Cardiac fibroblast (primary cell): ENCODE measurements at regions not wholly inside any gene's neighbourhood (a gene's known extent, or its start where the extent isn't known, plus 50 kb on each side); places are given as distances from the start of the nearest gene placed in this dataset.
"Not testable (repeated sequence)": the region's sequence is repeated elsewhere in the genome, so short reads cannot be mapped to it uniquely, and the experiment has no call there.

Experiments used
- DNase-seq, 2 donors: peaks; one replicate each; pipeline versions ENCODE4 v3.0.0 to v3.0.0-alpha.2; 2010; ENCODE audit warnings: low read depth in 2 of 2
- H3K4me3 ChIP-seq, 2 donors: replicated peaks in 1 of 2; 1 replicate in 1 of 2; 2 replicates in 1 of 2; pipeline ENCODE4 v1.5.1; 2011; ENCODE audit warnings: low read depth in 2 of 2, low read length in 2 of 2, mild to moderate bottlenecking in 2 of 2, moderate library complexity in 1 of 2
- TF ChIP-seq, protein P1 (sequence below): IDR thresholded peaks from one replicate; pipeline ENCODE4 v1.5.1; 2011; ENCODE audit warnings: low read depth, mild to moderate bottlenecking, low read length, inconsistent platforms

GRCh38 chr3:191901741-191902140 lies 440.8 kb downstream of the PYDC2 start:
- no peak overlapping the region for H3K4me3 ChIP-seq
- no peak for DNase-seq
- TF ChIP-seq, protein P1, sequence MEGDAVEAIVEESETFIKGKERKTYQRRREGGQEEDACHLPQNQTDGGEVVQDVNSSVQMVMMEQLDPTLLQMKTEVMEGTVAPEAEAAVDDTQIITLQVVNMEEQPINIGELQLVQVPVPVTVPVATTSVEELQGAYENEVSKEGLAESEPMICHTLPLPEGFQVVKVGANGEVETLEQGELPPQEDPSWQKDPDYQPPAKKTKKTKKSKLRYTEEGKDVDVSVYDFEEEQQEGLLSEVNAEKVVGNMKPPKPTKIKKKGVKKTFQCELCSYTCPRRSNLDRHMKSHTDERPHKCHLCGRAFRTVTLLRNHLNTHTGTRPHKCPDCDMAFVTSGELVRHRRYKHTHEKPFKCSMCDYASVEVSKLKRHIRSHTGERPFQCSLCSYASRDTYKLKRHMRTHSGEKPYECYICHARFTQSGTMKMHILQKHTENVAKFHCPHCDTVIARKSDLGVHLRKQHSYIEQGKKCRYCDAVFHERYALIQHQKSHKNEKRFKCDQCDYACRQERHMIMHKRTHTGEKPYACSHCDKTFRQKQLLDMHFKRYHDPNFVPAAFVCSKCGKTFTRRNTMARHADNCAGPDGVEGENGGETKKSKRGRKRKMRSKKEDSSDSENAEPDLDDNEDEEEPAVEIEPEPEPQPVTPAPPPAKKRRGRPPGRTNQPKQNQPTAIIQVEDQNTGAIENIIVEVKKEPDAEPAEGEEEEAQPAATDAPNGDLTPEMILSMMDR = no peak

GRCh38 chr3:191912616-191913204 lies 451.7 kb downstream of the PYDC2 start:
- DNase-seq = no peak
- no peak overlapping the region for H3K4me3 ChIP-seq
- TF ChIP-seq, protein P1 = no peak

DNA sequence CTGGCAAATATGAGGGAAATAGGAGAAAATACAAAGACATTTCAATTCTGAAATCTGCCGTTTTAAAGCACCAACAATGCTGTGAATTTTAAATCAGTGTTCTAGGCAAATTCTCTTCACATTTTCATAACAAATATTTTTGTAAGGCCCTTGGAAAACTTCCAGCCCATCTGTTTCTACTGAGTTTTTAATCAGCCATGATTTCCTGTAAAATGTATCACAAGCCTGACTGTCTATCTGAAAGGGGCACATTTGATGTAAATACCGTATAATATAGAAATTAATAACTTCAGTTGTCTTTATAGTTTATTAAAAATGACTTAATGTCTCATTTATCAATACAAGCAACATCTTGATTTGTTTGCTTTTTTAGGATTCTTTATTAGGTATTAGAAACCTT lies 454.7 kb downstream of the PYDC2 start:
- H3K4me3 ChIP-seq = no peak overlapping the region

GRCh38 chr3:191919491-191920026 lies 458.6 kb downstream of the PYDC2 start:
- H3K4me3 ChIP-seq = no peak overlapping the region
- TF ChIP-seq, protein P1 = no peak
- no peak for DNase-seq

More for the DNA sequence above, 454.7 kb downstream of the PYDC2 start:
- no peak for DNase-seq
- TF ChIP-seq, protein P1 = no peak

GRCh38 chr3:191922570-191922969 lies 461.6 kb downstream of the PYDC2 start:
- TF ChIP-seq, protein P1 = no peak
- no peak for DNase-seq
- H3K4me3 ChIP-seq = no peak overlapping the region

- DNase-seq, H3K4me3 ChIP-seq: not testable (repeated sequence)
These were observed 466.3 kb downstream of the PYDC2 start for GRCh38 chr3:191927183-191927817.

DNA sequence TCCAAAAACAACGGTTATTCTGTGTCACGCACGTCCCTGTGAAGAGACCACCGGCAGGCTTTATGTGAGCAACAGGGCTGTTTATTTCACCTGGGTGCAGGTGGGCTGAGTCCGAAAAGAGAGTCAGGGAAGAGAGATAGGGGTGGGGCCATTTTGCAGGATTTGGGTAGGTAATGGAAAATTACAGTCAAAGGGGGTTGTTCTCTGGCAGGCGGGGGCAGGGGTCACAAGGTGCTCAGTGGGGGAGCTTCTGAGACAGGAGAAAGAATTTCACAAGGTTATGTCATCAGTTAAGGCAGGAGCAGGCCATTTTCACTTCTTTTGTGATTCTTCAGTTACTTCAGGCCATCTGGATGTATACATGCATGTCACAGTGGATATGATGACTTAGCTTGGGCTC lies 467.0 kb downstream of the PYDC2 start:
- not testable (repeated sequence) for H3K4me3 ChIP-seq, DNase-seq

DNA sequence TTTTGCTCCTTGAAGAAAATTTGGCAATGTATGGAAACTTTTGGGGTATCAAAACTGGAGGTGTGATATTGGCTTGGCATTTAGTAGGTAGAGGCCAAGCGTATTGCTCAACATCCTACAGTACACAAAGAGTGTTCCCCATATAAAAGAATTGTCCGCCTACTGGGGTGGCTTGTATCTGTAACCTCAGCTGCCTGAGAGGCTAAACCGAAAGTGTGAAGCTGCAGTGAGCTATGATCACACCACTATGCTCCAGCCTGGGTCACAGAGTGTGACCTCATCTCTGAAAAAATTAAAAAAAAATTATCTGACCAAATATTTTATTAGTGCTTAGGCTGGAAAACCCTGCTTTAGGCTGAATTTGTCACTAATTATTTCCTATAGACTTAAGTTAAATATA lies 483.9 kb downstream of the PYDC2 start:
- DNase-seq = no peak
- TF ChIP-seq, protein P1 = no peak

More for the DNA sequence above, 483.9 kb downstream of the PYDC2 start:
- no peak overlapping the region for H3K4me3 ChIP-seq
